ENCODE measurements at regions not wholly inside any gene's neighbourhood (a gene's known extent, or its start where the extent isn't known, plus 50 kb on each side); places are given as distances from the start of the nearest gene placed in this dataset.

- TF ChIP-seq EZH2phosphoT487 (IDR thresholded peaks at IDR 0.05; ENCODE audit: borderline replicate concordance, low read length), result no peak
- TF ChIP-seq CTCF (conservative IDR thresholded peaks at IDR 0.05; ENCODE audit: low read depth, low read length), result no peak
Observed at GRCh38 chr2:150705357-150705756, 217.9 kb upstream of the RND3 start.

Data from PC-3 (cell line).